HL-60 (cell line): ENCODE measurements at regions not wholly inside any gene's neighbourhood (a gene's known extent, or its start where the extent isn't known, plus 50 kb on each side); places are given as distances from the start of the nearest gene placed in this dataset.

Experiments used
- CTCF ChIP-seq: IDR thresholded peaks from one replicate; pipeline ENCODE4 v1.5.1; 2011; ENCODE audit warnings: low read length, control low read depth, inconsistent platforms; ENCODE audit not compliant: insufficient read depth
- GABPA ChIP-seq: IDR thresholded peaks from 2 replicates; pipeline ENCODE4 v1.6.1; 2012; ENCODE audit warnings: low read depth
- POLR2AphosphoS5 ChIP-seq: IDR thresholded peaks from 2 replicates; pipeline ENCODE4 v1.6.1; 2012; ENCODE audit warnings: low read depth
- REST ChIP-seq: IDR thresholded peaks from 2 replicates; pipeline ENCODE4 v1.6.1; 2012; ENCODE audit warnings: low read depth; ENCODE audit not compliant: insufficient replicate concordance

GRCh38 chr20:50409495-50409894 lies 100.7 kb upstream of the PTPN1 start:
- TF ChIP-seq CTCF (no peak), POLR2AphosphoS5 (no peak; the same call in 1 of the 2 replicates), GABPA (no peak), REST (no peak)
